Erythroblast (primary cell): ENCODE measurements at regions not wholly inside any gene's neighbourhood (a gene's known extent, or its start where the extent isn't known, plus 50 kb on each side); places are given as distances from the start of the nearest gene placed in this dataset.

ENCODE experiments used
- GATA1 ChIP-seq: IDR thresholded peaks from 2 replicates; pipeline ENCODE4 v1.6.1; 2011; ENCODE audit warnings: low read depth, mild to moderate bottlenecking, control low read depth, low read length, moderate library complexity
- POLR2A ChIP-seq: IDR thresholded peaks from 2 replicates; pipeline ENCODE4 v1.6.1; 2011; ENCODE audit warnings: mild to moderate bottlenecking, low read length

GRCh38 chr13:55652657-55653056 is 1488.1 kb upstream of the PRR20A start:
- TF ChIP-seq POLR2A (no peak), GATA1 (no peak)
